ENCODE measurements at regions not wholly inside any gene's neighbourhood (a gene's known extent, or its start where the extent isn't known, plus 50 kb on each side); places are given as distances from the start of the nearest gene placed in this dataset.

DNA sequence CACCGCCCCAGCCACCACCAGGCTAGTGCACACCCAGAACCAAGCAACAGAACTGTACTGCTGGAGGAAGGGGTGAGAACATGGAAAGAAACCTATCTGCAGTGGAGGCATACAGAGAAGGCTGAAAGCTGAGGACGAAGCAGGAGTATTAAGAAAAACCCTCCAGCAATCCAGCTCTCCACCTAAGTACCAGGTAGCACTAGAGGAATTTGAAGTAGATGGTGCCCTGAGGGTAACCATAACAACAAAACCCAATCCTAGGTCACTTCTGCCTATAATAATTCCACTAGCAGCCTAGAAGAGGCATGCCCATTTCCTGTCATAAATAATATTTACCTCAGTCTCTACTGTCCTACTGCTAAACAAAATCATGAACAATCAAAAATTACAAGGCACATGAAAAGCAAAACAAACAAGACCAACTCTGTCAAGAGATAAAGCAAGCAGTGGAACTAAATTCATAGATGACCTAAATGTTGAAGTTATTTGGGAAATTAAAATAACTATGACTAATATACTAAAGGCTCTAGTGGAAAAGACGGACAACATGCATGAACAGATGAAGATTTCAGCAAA, 51.1 kb downstream of the HYCC1 start:
- in situ Hi-C loops (cut with MboI), result no loop called here
- Histone ChIP-seq H3F3A (ENCODE audit: insufficient read depth) (no peaks in the 10 kb centered on the region), H4K20me1 (ENCODE audit: insufficient read depth) (no peaks in the 10 kb centered on the region), H3K27ac (no peak overlapping the region), H3K9ac (no peak overlapping the region), H3K9me3 (ENCODE audit: low read depth) (no peaks in the 10 kb centered on the region), H3K27me3 (replicated peaks; ENCODE audit: insufficient read depth) (no peaks in the 10 kb centered on the region), H2AFZ (no peak overlapping the region), H3K4me2 (ENCODE audit: unreplicated experiment) (no peak overlapping the region), H3K4me1 (ENCODE audit: insufficient read depth) (no peaks in the 10 kb centered on the region), H3K79me2 (ENCODE audit: insufficient read depth) (no peaks in the 10 kb centered on the region), H3K36me3 (ENCODE audit: low read depth) (peaks cover 34% of the 10 kb centered on the region; the same call in 1 of the 2 replicates), H3K9me2 (ENCODE audit: insufficient read depth) (no peaks in the 10 kb centered on the region), H3K4me3 (no peak overlapping the region)
- DNase-seq, result no peak
- WGBS, 2 experiments (ENCODE audit: low coverage in 1 of 2, low lambda C conversion rate in 2 of 2, missing lambda C conversion rate in 2 of 2), result 84 to 85% methylated on average over 3 of the region's 3 CpGs
- TF ChIP-seq EZH2phosphoT487 (IDR thresholded peaks at IDR 0.05; ENCODE audit: insufficient read depth, low read depth), result no peak
- TF ChIP-seq EZH2 (IDR thresholded peaks at IDR 0.05; ENCODE audit: insufficient read depth, poor library complexity, severe bottlenecking), result no peak

DNA sequence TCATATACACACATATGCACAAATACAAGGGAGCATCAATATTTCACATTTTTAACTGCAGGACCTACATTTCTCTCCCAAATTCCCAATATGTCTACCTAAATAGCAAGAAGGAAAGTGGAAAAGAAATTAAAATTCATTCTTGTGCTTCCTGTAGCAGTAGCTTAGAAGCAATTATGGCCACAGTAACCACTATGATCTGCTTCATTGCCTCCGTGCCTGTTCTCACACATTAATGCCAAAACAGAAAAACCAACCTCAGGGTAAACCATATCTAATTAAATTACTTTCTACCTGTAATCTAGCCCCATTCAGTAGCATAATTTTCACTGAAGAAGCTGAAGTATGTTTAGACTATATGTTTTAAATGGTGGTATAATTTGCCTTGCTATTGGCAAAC, 55.2 kb downstream of the HYCC1 start:
- H3K9me2 ChIP-seq (ENCODE audit: insufficient read depth), result no peaks in the 10 kb centered on the region
- H3K36me3 ChIP-seq (ENCODE audit: low read depth), result peaks cover 37% of the 10 kb centered on the region
- no peak overlapping the region for H3K4me2 ChIP-seq (ENCODE audit: unreplicated experiment)
- H3K4me1 ChIP-seq (ENCODE audit: insufficient read depth), result no peaks in the 10 kb centered on the region
- no peaks in the 10 kb centered on the region for H3F3A ChIP-seq (ENCODE audit: insufficient read depth)
- no peaks in the 10 kb centered on the region for H3K27me3 ChIP-seq (replicated peaks; ENCODE audit: insufficient read depth)
- H3K27ac ChIP-seq, result no peak overlapping the region
- H3K9ac ChIP-seq, result no peak overlapping the region
- H2AFZ ChIP-seq, result no peak overlapping the region
- H3K9me3 ChIP-seq (ENCODE audit: low read depth), result no peaks in the 10 kb centered on the region
- no peak overlapping the region for H3K4me3 ChIP-seq
- H3K79me2 ChIP-seq (ENCODE audit: insufficient read depth), result no peaks in the 10 kb centered on the region
- in situ Hi-C loops (cut with MboI), result no loop called here
- 96 to 100% methylated on average over 1 of the region's 1 CpG for WGBS, 2 experiments (ENCODE audit: low coverage in 1 of 2, low lambda C conversion rate in 2 of 2, missing lambda C conversion rate in 2 of 2)
- DNase-seq, result no peak
- H4K20me1 ChIP-seq (ENCODE audit: insufficient read depth), result no peaks in the 10 kb centered on the region
- TF ChIP-seq EZH2phosphoT487 (IDR thresholded peaks at IDR 0.05; ENCODE audit: insufficient read depth, low read depth) (no peak), EZH2 (IDR thresholded peaks at IDR 0.05; ENCODE audit: insufficient read depth, poor library complexity, severe bottlenecking) (no peak)

DNA sequence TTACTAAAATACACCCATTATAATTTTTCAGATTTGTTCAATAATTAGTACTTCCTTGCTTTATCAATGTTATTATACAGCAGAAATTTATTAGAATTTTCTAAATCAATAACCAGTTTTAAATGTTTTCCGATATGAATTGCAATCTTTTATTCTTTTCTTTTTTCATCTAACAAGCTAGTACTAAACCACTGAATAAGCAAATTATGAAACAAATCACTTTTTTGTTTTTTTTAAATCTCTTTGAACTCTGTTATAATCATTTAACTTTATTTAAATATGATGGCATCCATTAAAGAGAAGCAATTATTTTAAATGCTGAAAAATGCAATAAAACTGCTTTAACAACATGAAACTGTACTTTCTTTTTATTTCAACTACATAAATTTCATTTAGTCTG, 59.7 kb downstream of the HYCC1 start:
- no peak overlapping the region for H3K27ac ChIP-seq
- H3K9ac ChIP-seq, result no peak overlapping the region
- H3K4me1 ChIP-seq (ENCODE audit: insufficient read depth), result peaks cover 10% of the 10 kb centered on the region; the same call in 1 of the 2 replicates
- no peak overlapping the region for H3K4me2 ChIP-seq (ENCODE audit: unreplicated experiment)
- H3F3A ChIP-seq (ENCODE audit: insufficient read depth), result 0 out of 2 replicates have a peak, but pooled peaks cover 5% of the 10 kb centered on the region
- H3K9me3 ChIP-seq (ENCODE audit: low read depth), result no peaks in the 10 kb centered on the region
- H2AFZ ChIP-seq, result no peak overlapping the region
- H3K79me2 ChIP-seq (ENCODE audit: insufficient read depth), result no peaks in the 10 kb centered on the region; the same call in 1 of the 2 replicates
- no peaks in the 10 kb centered on the region for H3K9me2 ChIP-seq (ENCODE audit: insufficient read depth)
- no peak for DNase-seq
- peaks cover 15% of the 10 kb centered on the region for H3K36me3 ChIP-seq (ENCODE audit: low read depth)
- H4K20me1 ChIP-seq (ENCODE audit: insufficient read depth), result no peaks in the 10 kb centered on the region
- 95 to 100% methylated on average over 1 of the region's 1 CpG for WGBS, 2 experiments (ENCODE audit: low coverage in 1 of 2, low lambda C conversion rate in 2 of 2, missing lambda C conversion rate in 2 of 2)
- no peak overlapping the region for H3K4me3 ChIP-seq
- H3K27me3 ChIP-seq (replicated peaks; ENCODE audit: insufficient read depth), result no peaks in the 10 kb centered on the region
- TF ChIP-seq EZH2 (IDR thresholded peaks at IDR 0.05; ENCODE audit: insufficient read depth, poor library complexity, severe bottlenecking) (no peak), EZH2phosphoT487 (IDR thresholded peaks at IDR 0.05; ENCODE audit: insufficient read depth, low read depth) (no peak)
- in situ Hi-C loops (cut with MboI), result no loop called here

DNA sequence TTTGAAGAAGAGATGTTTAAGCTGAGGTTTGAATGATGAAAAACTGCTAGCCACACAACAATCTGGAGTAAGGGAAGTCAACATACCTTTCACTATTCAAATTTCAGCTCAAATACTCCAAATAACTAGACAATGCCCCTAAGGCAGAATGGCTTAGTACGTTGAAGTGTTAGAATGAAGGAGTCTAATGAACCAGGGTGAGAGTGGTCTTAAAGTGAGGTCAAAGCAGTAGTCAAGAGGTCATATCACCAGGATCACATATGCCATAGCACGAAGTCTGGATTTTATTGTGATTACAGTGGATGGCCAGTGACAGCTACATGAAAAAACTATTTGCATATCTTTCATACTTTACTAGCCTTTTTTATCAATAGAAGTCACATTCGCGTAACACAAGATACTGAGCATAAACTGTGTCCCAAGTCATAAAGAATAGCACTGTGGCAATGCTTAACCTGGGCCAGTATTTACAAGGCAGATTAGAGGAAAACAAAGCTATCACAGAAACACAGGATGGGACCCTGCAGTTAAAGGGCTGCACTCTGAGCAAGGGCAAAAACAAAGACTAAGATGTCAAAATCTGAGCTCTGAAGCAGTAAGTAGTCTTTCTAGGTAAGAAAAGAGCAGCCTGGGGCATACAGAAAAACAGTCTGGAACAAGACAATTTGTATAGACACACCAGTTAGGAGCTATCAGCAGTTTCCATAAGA, 61.5 kb downstream of the HYCC1 start:
- H4K20me1 ChIP-seq (ENCODE audit: insufficient read depth), result no peaks in the 10 kb centered on the region
- no peak overlapping the region for H3K4me2 ChIP-seq (ENCODE audit: unreplicated experiment)
- no peak overlapping the region for H3K4me3 ChIP-seq
- H3K79me2 ChIP-seq (ENCODE audit: insufficient read depth), result no peaks in the 10 kb centered on the region; the same call in 1 of the 2 replicates
- TF ChIP-seq EZH2 (IDR thresholded peaks at IDR 0.05; ENCODE audit: insufficient read depth, poor library complexity, severe bottlenecking) (no peak), EZH2phosphoT487 (IDR thresholded peaks at IDR 0.05; ENCODE audit: insufficient read depth, low read depth) (no peak)
- H3K9ac ChIP-seq, result no peak overlapping the region
- H3K9me3 ChIP-seq (ENCODE audit: low read depth), result no peaks in the 10 kb centered on the region
- in situ Hi-C loops (cut with MboI), result no loop called here
- H3K27me3 ChIP-seq (replicated peaks; ENCODE audit: insufficient read depth), result no peaks in the 10 kb centered on the region
- H2AFZ ChIP-seq, result no peak overlapping the region
- peaks cover 15% of the 10 kb centered on the region for H3K36me3 ChIP-seq (ENCODE audit: low read depth)
- H3K4me1 ChIP-seq (ENCODE audit: insufficient read depth), result peaks cover 10% of the 10 kb centered on the region; the same call in 1 of the 2 replicates
- 92% methylated on average over 4 of the region's 4 CpGs for WGBS, 2 experiments (ENCODE audit: low coverage in 1 of 2, low lambda C conversion rate in 2 of 2, missing lambda C conversion rate in 2 of 2)
- 0 out of 2 replicates have a peak, but pooled peaks cover 5% of the 10 kb centered on the region for H3F3A ChIP-seq (ENCODE audit: insufficient read depth)
- no peaks in the 10 kb centered on the region for H3K9me2 ChIP-seq (ENCODE audit: insufficient read depth)
- DNase-seq, result no peak
- H3K27ac ChIP-seq, result no peak overlapping the region
